HepG2 (cell line): ENCODE measurements at regions not wholly inside any gene's neighbourhood (a gene's known extent, or its start where the extent isn't known, plus 50 kb on each side); places are given as distances from the start of the nearest gene placed in this dataset.

Source experiments
- E2F1 ChIP-seq: sonication (generic); formaldehyde crosslinking; IDR thresholded peaks from 2 replicates; pipeline ENCODE4 v1.5.0; 2020; ENCODE audit warnings: missing genetic modification reagents
- MAZ ChIP-seq, 2 experiments: sonication (generic) in 1 of 2; formaldehyde crosslinking in 1 of 2; IDR thresholded peaks; 2 replicates each; pipeline versions ENCODE4 v1.5.0 to v1.6.1; 2012 to 2020; ENCODE audit warnings: low read depth in 2 of 2, mild to moderate bottlenecking in 2 of 2, borderline replicate concordance in 1 of 2, improper control_type of control experiment in 1 of 2, low read length in 1 of 2, missing genetic modification reagents in 1 of 2, moderate library complexity in 1 of 2
- MXI1 ChIP-seq: IDR thresholded peaks from 3 replicates; pipeline ENCODE4 v1.6.1; 2012; ENCODE audit warnings: low read depth, low read length, inconsistent platforms, borderline replicate concordance
- ZNF646 ChIP-seq: sonication (generic); formaldehyde crosslinking; IDR thresholded peaks from 2 replicates; pipeline ENCODE4 v1.9.0; 2021; ENCODE audit warnings: mild to moderate bottlenecking, missing genetic modification reagents
- TF ChIP-seq, protein P1 (sequence below): sonication (generic); formaldehyde crosslinking; conservative IDR thresholded peaks from 2 replicates; pipeline ENCODE4 v1.4.0; 2020; ENCODE audit warnings: missing genetic modification reagents
- TF ChIP-seq, protein P2 (sequence below): sonication (generic); formaldehyde crosslinking; IDR thresholded peaks from 2 replicates; pipeline ENCODE4 v1.5.0; 2020; ENCODE audit warnings: mild to moderate bottlenecking, missing genetic modification reagents, moderate library complexity
- TF ChIP-seq, protein P3 (sequence below): IDR thresholded peaks from 2 replicates; pipeline ENCODE4 v1.6.1; 2016; ENCODE audit warnings: mild to moderate bottlenecking, missing biosample characterization, missing genetic modification reagents

DNA sequence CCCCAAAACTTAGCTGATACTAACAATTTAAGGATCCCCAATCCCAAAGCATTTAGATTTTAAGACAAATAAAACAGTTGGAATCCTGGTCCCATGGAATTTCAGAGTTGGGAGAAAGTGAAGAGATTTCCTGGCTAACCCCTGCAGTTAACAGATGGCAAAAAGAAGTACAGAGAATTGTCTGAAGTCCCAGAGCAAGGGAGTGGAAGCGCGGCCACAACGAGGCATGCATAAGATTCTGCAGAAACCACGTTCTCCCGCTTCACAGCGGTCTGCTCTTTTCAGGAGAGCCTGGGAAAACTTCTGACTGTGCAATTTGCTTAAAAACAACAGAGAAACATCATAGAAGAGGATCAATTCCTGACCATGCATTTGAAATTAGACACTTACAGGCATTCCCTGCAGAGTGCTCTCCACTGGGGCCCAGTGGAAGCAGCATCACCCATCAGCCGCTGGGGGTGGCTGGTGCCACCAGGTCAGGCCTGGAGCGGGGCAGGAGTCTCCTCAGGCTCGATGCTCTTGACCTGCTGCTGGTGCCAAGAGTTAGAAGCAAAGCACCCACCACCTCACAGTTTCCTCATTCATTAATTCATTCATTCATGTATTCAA is 226.7 kb upstream of the POU3F1 start:
- TF ChIP-seq MXI1: no peak
- no peak for TF ChIP-seq E2F1 (CRISPR knock-in tag)
- TF ChIP-seq, protein P1, sequence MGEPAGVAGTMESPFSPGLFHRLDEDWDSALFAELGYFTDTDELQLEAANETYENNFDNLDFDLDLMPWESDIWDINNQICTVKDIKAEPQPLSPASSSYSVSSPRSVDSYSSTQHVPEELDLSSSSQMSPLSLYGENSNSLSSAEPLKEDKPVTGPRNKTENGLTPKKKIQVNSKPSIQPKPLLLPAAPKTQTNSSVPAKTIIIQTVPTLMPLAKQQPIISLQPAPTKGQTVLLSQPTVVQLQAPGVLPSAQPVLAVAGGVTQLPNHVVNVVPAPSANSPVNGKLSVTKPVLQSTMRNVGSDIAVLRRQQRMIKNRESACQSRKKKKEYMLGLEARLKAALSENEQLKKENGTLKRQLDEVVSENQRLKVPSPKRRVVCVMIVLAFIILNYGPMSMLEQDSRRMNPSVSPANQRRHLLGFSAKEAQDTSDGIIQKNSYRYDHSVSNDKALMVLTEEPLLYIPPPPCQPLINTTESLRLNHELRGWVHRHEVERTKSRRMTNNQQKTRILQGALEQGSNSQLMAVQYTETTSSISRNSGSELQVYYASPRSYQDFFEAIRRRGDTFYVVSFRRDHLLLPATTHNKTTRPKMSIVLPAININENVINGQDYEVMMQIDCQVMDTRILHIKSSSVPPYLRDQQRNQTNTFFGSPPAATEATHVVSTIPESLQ (CRISPR knock-in tag): no peak
- TF ChIP-seq, protein P2, sequence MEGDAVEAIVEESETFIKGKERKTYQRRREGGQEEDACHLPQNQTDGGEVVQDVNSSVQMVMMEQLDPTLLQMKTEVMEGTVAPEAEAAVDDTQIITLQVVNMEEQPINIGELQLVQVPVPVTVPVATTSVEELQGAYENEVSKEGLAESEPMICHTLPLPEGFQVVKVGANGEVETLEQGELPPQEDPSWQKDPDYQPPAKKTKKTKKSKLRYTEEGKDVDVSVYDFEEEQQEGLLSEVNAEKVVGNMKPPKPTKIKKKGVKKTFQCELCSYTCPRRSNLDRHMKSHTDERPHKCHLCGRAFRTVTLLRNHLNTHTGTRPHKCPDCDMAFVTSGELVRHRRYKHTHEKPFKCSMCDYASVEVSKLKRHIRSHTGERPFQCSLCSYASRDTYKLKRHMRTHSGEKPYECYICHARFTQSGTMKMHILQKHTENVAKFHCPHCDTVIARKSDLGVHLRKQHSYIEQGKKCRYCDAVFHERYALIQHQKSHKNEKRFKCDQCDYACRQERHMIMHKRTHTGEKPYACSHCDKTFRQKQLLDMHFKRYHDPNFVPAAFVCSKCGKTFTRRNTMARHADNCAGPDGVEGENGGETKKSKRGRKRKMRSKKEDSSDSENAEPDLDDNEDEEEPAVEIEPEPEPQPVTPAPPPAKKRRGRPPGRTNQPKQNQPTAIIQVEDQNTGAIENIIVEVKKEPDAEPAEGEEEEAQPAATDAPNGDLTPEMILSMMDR (CRISPR knock-in tag): no peak
- TF ChIP-seq ZNF646 (CRISPR knock-in tag): no peak
- TF ChIP-seq, protein P3, sequence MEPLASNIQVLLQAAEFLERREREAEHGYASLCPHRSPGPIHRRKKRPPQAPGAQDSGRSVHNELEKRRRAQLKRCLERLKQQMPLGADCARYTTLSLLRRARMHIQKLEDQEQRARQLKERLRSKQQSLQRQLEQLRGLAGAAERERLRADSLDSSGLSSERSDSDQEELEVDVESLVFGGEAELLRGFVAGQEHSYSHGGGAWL (CRISPR knock-in tag): no peak
- TF ChIP-seq MAZ (IDR thresholded peaks at IDR 0.05; ENCODE audit: borderline replicate concordance, low read depth, low read length): no peak
- no peak for TF ChIP-seq MAZ (CRISPR knock-in tag; IDR thresholded peaks at IDR 0.05; ENCODE audit: low read depth)
